Trophoblast cell (in vitro differentiated cells and primary cell): ENCODE measurements at regions not wholly inside any gene's neighbourhood (a gene's known extent, or its start where the extent isn't known, plus 50 kb on each side); places are given as distances from the start of the nearest gene placed in this dataset.

Source experiments
- DNase-seq, 2 donors: peaks; one replicate each; pipeline ENCODE4 v3.0.0-alpha.2; 2016
- H2AFZ ChIP-seq: 2 replicates; pipeline ENCODE4 v1.6.1; 2013; ENCODE audit warnings: low read length, moderate library complexity, mild to moderate bottlenecking; ENCODE audit not compliant: insufficient read depth, poor library complexity
- H2AK5ac ChIP-seq: 2 replicates; pipeline ENCODE4 v1.6.1; 2013; ENCODE audit warnings: mild to moderate bottlenecking, low read length
- H2BK120ac ChIP-seq: 2 replicates; pipeline ENCODE4 v1.6.1; 2013; ENCODE audit warnings: low read length, mild to moderate bottlenecking, moderate library complexity; ENCODE audit not compliant: insufficient read depth, poor library complexity
- H2BK12ac ChIP-seq: 2 replicates; pipeline ENCODE4 v1.6.1; 2013; ENCODE audit warnings: mild to moderate bottlenecking, low read length, moderate library complexity
- H2BK5ac ChIP-seq: 2 replicates; pipeline ENCODE4 v1.6.1; 2013; ENCODE audit warnings: low read length, low read depth, moderate library complexity, mild to moderate bottlenecking; ENCODE audit not compliant: poor library complexity
- H3K14ac ChIP-seq: 2 replicates; pipeline ENCODE4 v1.6.1; 2013; ENCODE audit warnings: mild to moderate bottlenecking, low read length
- H3K18ac ChIP-seq: 2 replicates; pipeline ENCODE4 v1.6.1; 2013; ENCODE audit warnings: mild to moderate bottlenecking, low read length
- H3K23ac ChIP-seq: 2 replicates; pipeline ENCODE4 v1.6.1; 2013; ENCODE audit warnings: low read length
- H3K27ac ChIP-seq: 2 replicates; pipeline ENCODE4 v1.5.1; 2013; ENCODE audit warnings: low read depth, mild to moderate bottlenecking, inconsistent platforms, low read length, moderate library complexity
- H3K27me3 ChIP-seq: 2 replicates; pipeline ENCODE4 v1.6.1; 2013; ENCODE audit warnings: inconsistent platforms, mild to moderate bottlenecking, low read length, moderate library complexity; ENCODE audit not compliant: insufficient read depth
- H3K36me3 ChIP-seq, 2 experiments: 1 replicate in 1 of 2; 2 replicates in 1 of 2; pipeline ENCODE4 v1.6.1; 2013; ENCODE audit warnings: low read length in 2 of 2, mild to moderate bottlenecking in 2 of 2, moderate library complexity in 1 of 2; ENCODE audit not compliant: insufficient read depth in 2 of 2, control insufficient read depth in 1 of 2
- H3K4ac ChIP-seq: 2 replicates; pipeline ENCODE4 v1.6.1; 2013; ENCODE audit warnings: low read depth, mild to moderate bottlenecking, low read length, moderate library complexity
- H3K4me1 ChIP-seq, 2 experiments: 1 replicate in 1 of 2; 2 replicates in 1 of 2; pipeline ENCODE4 v1.6.1; 2013; ENCODE audit warnings: low read length in 2 of 2, mild to moderate bottlenecking in 2 of 2, moderate library complexity in 1 of 2; ENCODE audit not compliant: insufficient read depth in 2 of 2, control insufficient read depth in 1 of 2
- H3K4me2 ChIP-seq: 2 replicates; pipeline ENCODE4 v1.6.1; 2013; ENCODE audit warnings: inconsistent platforms, mild to moderate bottlenecking, low read length, moderate library complexity
- H3K4me3 ChIP-seq: 2 replicates; pipeline ENCODE4 v1.5.1; 2013; ENCODE audit warnings: mild to moderate bottlenecking, low read depth, low read length, inconsistent platforms
- H3K79me1 ChIP-seq: one replicate; pipeline ENCODE4 v1.6.1; 2013; ENCODE audit warnings: low read length
- H3K79me2 ChIP-seq: 2 replicates; pipeline ENCODE4 v1.6.1; 2013; ENCODE audit warnings: low read length, mild to moderate bottlenecking; ENCODE audit not compliant: control insufficient read depth, insufficient read depth, poor library complexity
- H3K9ac ChIP-seq: 2 replicates; pipeline ENCODE4 v1.6.1; 2013; ENCODE audit warnings: mild to moderate bottlenecking, low read length
- H3K9me3 ChIP-seq: 2 replicates; pipeline ENCODE4 v1.6.1; 2013; ENCODE audit warnings: low read depth, mild to moderate bottlenecking, control low read depth, inconsistent platforms, low read length; ENCODE audit not compliant: insufficient read depth
- H4K12ac ChIP-seq: 2 replicates; pipeline ENCODE4 v1.6.1; 2013; ENCODE audit warnings: low read depth, mild to moderate bottlenecking, low read length, moderate library complexity
- H4K8ac ChIP-seq: 2 replicates; pipeline ENCODE4 v1.6.1; 2013; ENCODE audit warnings: low read depth, mild to moderate bottlenecking, low read length, moderate library complexity
- H4K91ac ChIP-seq: one replicate; pipeline ENCODE4 v1.6.1; 2013; ENCODE audit warnings: low read depth, mild to moderate bottlenecking, low read length, moderate library complexity
- WGBS: extraction: QIAGEN DNeasy Blood & Tissue Kit; methylation state at CpG from one replicate; pipeline ENCODE4 v1.1.7; 2013; ENCODE audit warnings: missing lambda C conversion rate; ENCODE audit not compliant: insufficient read length, insufficient coverage; ENCODE audit errors: extremely low coverage; 5-methylcytosine and 5-hydroxymethylcytosine counted together

GRCh38 chr11:128400382-128401203, 186.8 kb downstream of the ETS1 start:
- Histone ChIP-seq H4K91ac (peak overlapping the region; percentile 76), H3K9me3 (no peaks in the 10 kb centered on the region), H3K27me3 (no peaks in the 10 kb centered on the region), H3K23ac (no peak overlapping the region), H3K4me1 (peaks cover 2 to 12% of the 10 kb centered on the region in 2 experiments), H3K79me1 (peaks cover 38% of the 10 kb centered on the region), H2AFZ (no peak overlapping the region), H3K4me2 (no peak overlapping the region), H3K14ac (peak overlapping the region; percentile 50), H3K18ac (peak overlapping the region; percentile 8), H3K9ac (no peak overlapping the region), H2BK5ac (peak overlapping the region; percentile 85), H3K36me3 (no peaks in the 10 kb centered on the region), H3K27ac (peak overlapping the region; percentile 92), H2AK5ac (no peak overlapping the region), H2BK12ac (peak overlapping the region; percentile 52), H2BK120ac (peak overlapping the region; percentile 69), H3K4ac (peak overlapping the region; percentile 48), H4K12ac (no peak overlapping the region), H3K79me2 (peaks cover 4% of the 10 kb centered on the region), H3K4me3 (no peak overlapping the region), H4K8ac (peak overlapping the region; percentile 55)
- WGBS, result no CpG with 5 or more reads among the region's 8 CpGs
- no peak for DNase-seq

- H2AFZ ChIP-seq, result no peak overlapping the region
- peak overlapping the region; percentile 85 for H2BK5ac ChIP-seq
- no peak overlapping the region for H3K4me2 ChIP-seq
- H3K4ac ChIP-seq, result peak overlapping the region; percentile 27
- H2AK5ac ChIP-seq, result peak overlapping the region; percentile 47
- H3K9me3 ChIP-seq, result no peaks in the 10 kb centered on the region
- H3K4me3 ChIP-seq, result no peak overlapping the region
- peaks cover 3% of the 10 kb centered on the region for H3K79me2 ChIP-seq
- no peak overlapping the region for H3K23ac ChIP-seq
- peak overlapping the region; percentile 77 for H3K27ac ChIP-seq
- DNase-seq, result no peak
- H3K9ac ChIP-seq, result no peak overlapping the region
- WGBS, result no CpG with 5 or more reads among the region's 7 CpGs
- H4K8ac ChIP-seq, result no peak overlapping the region
- peaks cover 36% of the 10 kb centered on the region for H3K79me1 ChIP-seq
- no peak overlapping the region for H2BK12ac ChIP-seq
- H3K18ac ChIP-seq, result no peak overlapping the region
- H2BK120ac ChIP-seq, result peak overlapping the region; percentile 88
- no peak overlapping the region for H3K14ac ChIP-seq
- no peaks in the 10 kb centered on the region for H3K36me3 ChIP-seq
- peaks cover 0 to 9% of the 10 kb centered on the region in 2 experiments for H3K4me1 ChIP-seq
- peak overlapping the region; percentile 74 for H4K91ac ChIP-seq
- H4K12ac ChIP-seq, result no peak overlapping the region
- no peaks in the 10 kb centered on the region for H3K27me3 ChIP-seq
Observed at GRCh38 chr11:128399251-128400121, 187.9 kb downstream of the ETS1 start.

- H3K27ac ChIP-seq, result peak overlapping the region; percentile 77
- peak overlapping the region; percentile 50 for H2BK12ac ChIP-seq
- peaks cover 0 to 10% of the 10 kb centered on the region in 2 experiments for H3K4me1 ChIP-seq
- no peak overlapping the region for H2AFZ ChIP-seq
- H2BK120ac ChIP-seq, result peak overlapping the region; percentile 68
- no peak overlapping the region for H4K91ac ChIP-seq
- no peaks in the 10 kb centered on the region for H3K36me3 ChIP-seq
- H3K9me3 ChIP-seq, result no peaks in the 10 kb centered on the region
- H3K23ac ChIP-seq, result no peak overlapping the region
- H3K14ac ChIP-seq, result no peak overlapping the region
- H3K9ac ChIP-seq, result no peak overlapping the region
- H3K4me2 ChIP-seq, result no peak overlapping the region
- no peak overlapping the region for H2AK5ac ChIP-seq
- peaks cover 3% of the 10 kb centered on the region for H3K79me2 ChIP-seq
- H3K4ac ChIP-seq, result peak overlapping the region; percentile 51
- no CpG with 5 or more reads among the region's 2 CpGs for WGBS
- H3K79me1 ChIP-seq, result peaks cover 35% of the 10 kb centered on the region
- H4K12ac ChIP-seq, result no peak overlapping the region
- no peak overlapping the region for H3K4me3 ChIP-seq
- no peaks in the 10 kb centered on the region for H3K27me3 ChIP-seq
- H2BK5ac ChIP-seq, result peak overlapping the region; percentile 72
- no peak overlapping the region for H3K18ac ChIP-seq
- DNase-seq, result no peak
- no peak overlapping the region for H4K8ac ChIP-seq
Observed at GRCh38 chr11:128398517-128399250, 188.7 kb downstream of the ETS1 start.

GRCh38 chr11:128397362-128397761, 190.0 kb downstream of the ETS1 start:
- Histone ChIP-seq H3K4me3 (no peak overlapping the region), H2BK120ac (peak overlapping the region; percentile 72), H2AK5ac (peak overlapping the region; percentile 61), H3K14ac (peak overlapping the region; percentile 71), H3K23ac (no peak overlapping the region), H3K36me3 (no peaks in the 10 kb centered on the region), H4K91ac (peak overlapping the region; percentile 85), H2AFZ (no peak overlapping the region), H3K27me3 (no peaks in the 10 kb centered on the region), H3K9me3 (no peaks in the 10 kb centered on the region), H3K4me1 (peaks cover 0 to 10% of the 10 kb centered on the region in 2 experiments), H3K4me2 (no peak overlapping the region), H3K79me2 (peaks cover 2% of the 10 kb centered on the region), H4K12ac (no peak overlapping the region), H3K9ac (no peak overlapping the region), H4K8ac (peak overlapping the region; percentile 25), H3K27ac (peak overlapping the region; percentile 2), H3K4ac (no peak overlapping the region), H3K18ac (no peak overlapping the region), H3K79me1 (peaks cover 34% of the 10 kb centered on the region), H2BK12ac (peak overlapping the region; percentile 70), H2BK5ac (peak overlapping the region; percentile 55)
- no CpG with 5 or more reads among the region's 3 CpGs for WGBS
- DNase-seq, result no peak
